B cell (primary cell): ENCODE measurements at regions not wholly inside any gene's neighbourhood (a gene's known extent, or its start where the extent isn't known, plus 50 kb on each side); places are given as distances from the start of the nearest gene placed in this dataset.

ENCODE experiments used
- ATAC-seq: fragments of 200-7000 bp; cut with Tn5 transposase; one replicate; pipeline ENCODE4 v1.10.0; 2021; ENCODE audit warnings: low read depth, mild to moderate bottlenecking, moderate number of reproducible peaks, moderate library complexity
- CTCF ChIA-PET: fragments of 350-600 bp; sonication (Branson Sonifier 250); formaldehyde crosslinking; loops from one replicate; lab custom pipeline; 2021; ENCODE audit warnings: antibody characterized with exemption, inconsistent platforms; lab: Charles Lee
- POLR2A ChIA-PET: fragments of 350-600 bp; sonication (Branson Sonifier 250); formaldehyde crosslinking; loops from one replicate; lab custom pipeline; 2021; ENCODE audit warnings: antibody characterized with exemption; lab: Charles Lee
- DNase-seq: peaks from one replicate; pipeline ENCODE4 v3.0.0; 2013
- H2AFZ ChIP-seq: 2 replicates; pipeline ENCODE4 v1.6.1; 2012; ENCODE audit warnings: mild to moderate bottlenecking, low read depth, low read length; ENCODE audit not compliant: insufficient read depth, poor library complexity, severe bottlenecking
- H3K27ac ChIP-seq, 2 donors: 1 replicate in 1 of 2; 2 replicates in 1 of 2; pipeline ENCODE4 v1.5.1; 2012 to 2013; ENCODE audit warnings: low read length in 2 of 2, mild to moderate bottlenecking in 2 of 2, moderate library complexity in 1 of 2
- H3K27me3 ChIP-seq, 4 experiments: fragments of 200-600 bp in 1 of 4; sonication (generic) in 1 of 4; replicated peaks in 1 of 4; 1 replicate in 2 of 4; 2 replicates in 2 of 4; pipeline versions ENCODE4 v1.6.1 to v1.7.0; 2013 to 2016; ENCODE audit warnings: low read length in 3 of 4, mild to moderate bottlenecking in 2 of 4, mixed read lengths in 1 of 4, moderate library complexity in 1 of 4; ENCODE audit not compliant: insufficient read depth in 4 of 4, control insufficient read depth in 3 of 4; ENCODE audit errors: control extremely low read depth in 1 of 4
- H3K36me3 ChIP-seq, 2 experiments: replicated peaks in 1 of 2; 1 replicate in 1 of 2; 2 replicates in 1 of 2; pipeline versions ENCODE4 v1.6.1 to v1.7.1; 2013; ENCODE audit warnings: low read length in 1 of 2; ENCODE audit not compliant: insufficient read depth in 2 of 2, control insufficient read depth in 1 of 2; ENCODE audit errors: control extremely low read depth in 1 of 2, extremely low read depth in 1 of 2
- H3K4me1 ChIP-seq, 2 donors: fragments of 200-600 bp in 1 of 2; sonication (generic) in 1 of 2; 1 replicate in 1 of 2; 2 replicates in 1 of 2; pipeline versions ENCODE4 v1.5.1 to v1.6.1; 2013 to 2017; ENCODE audit warnings: low read length in 2 of 2; ENCODE audit not compliant: control insufficient read depth in 2 of 2, insufficient read depth in 2 of 2
- H3K4me2 ChIP-seq: replicated peaks from 2 replicates; pipeline ENCODE3; 2012; ENCODE audit warnings: mild to moderate bottlenecking, low read depth, low read length; ENCODE audit not compliant: poor library complexity, severe bottlenecking
- H3K4me3 ChIP-seq, 5 experiments: fragments of 200-600 bp in 1 of 5; sonication (generic) in 1 of 5; 1 replicate in 3 of 5; 2 replicates in 2 of 5; pipeline versions ENCODE4 v1.5.1 to v1.7.0; 2011 to 2016; ENCODE audit warnings: low read length in 4 of 5, mild to moderate bottlenecking in 4 of 5, low read depth in 2 of 5, control low read depth in 1 of 5, moderate library complexity in 1 of 5; ENCODE audit not compliant: insufficient read depth in 1 of 5; ENCODE audit errors: control extremely low read depth in 1 of 5, extremely low read depth in 1 of 5
- H3K79me2 ChIP-seq: fragments of 200-600 bp; sonication (generic); one replicate; pipeline ENCODE4 v1.6.0; 2016; ENCODE audit warnings: low read length; ENCODE audit not compliant: control insufficient read depth, insufficient read depth
- H3K9ac ChIP-seq: fragments of 200-600 bp; sonication (generic); 2 replicates; pipeline ENCODE4 v1.6.1; 2017; ENCODE audit warnings: mild to moderate bottlenecking, low read length, moderate library complexity
- H3K9me3 ChIP-seq, 3 donors: one replicate each; pipeline versions ENCODE4 v1.6.1 to v1.7.1; 2013; ENCODE audit warnings: low read length in 2 of 3; ENCODE audit not compliant: control insufficient read depth in 2 of 3, insufficient read depth in 1 of 3; ENCODE audit errors: control extremely low read depth in 1 of 3
- H4K20me1 ChIP-seq: 2 replicates; pipeline ENCODE4 v1.6.0; 2012; ENCODE audit warnings: mild to moderate bottlenecking, low read length; ENCODE audit not compliant: insufficient read depth, control insufficient read depth, poor library complexity, severe bottlenecking
- H3K27ac Mint-ChIP-seq: one replicate; pipeline ENCODE4 v1.8.0; 2021; ENCODE audit warnings: mixed read lengths
- H3K27me3 Mint-ChIP-seq: one replicate; pipeline ENCODE4 v1.8.0; 2021; ENCODE audit warnings: mixed read lengths
- H3K4me1 Mint-ChIP-seq: one replicate; pipeline ENCODE4 v1.8.0; 2021; ENCODE audit warnings: mixed read lengths
- H3K4me3 Mint-ChIP-seq: one replicate; pipeline ENCODE4 v1.8.0; 2021; ENCODE audit warnings: mixed read lengths
- H3K9me3 Mint-ChIP-seq: one replicate; pipeline ENCODE4 v1.8.0; 2022; ENCODE audit warnings: mixed read lengths; ENCODE audit not compliant: insufficient read depth
- EZH2 ChIP-seq: IDR thresholded peaks from 2 replicates; pipeline ENCODE4 v1.6.1; 2012; ENCODE audit warnings: borderline replicate concordance, low read depth, mild to moderate bottlenecking, moderate library complexity, low read length; ENCODE audit not compliant: insufficient read depth, poor library complexity, severe bottlenecking
- WGBS: methylation state at CpG from one replicate; pipeline ENCODE4 v1.1.5; 2013; ENCODE audit warnings: missing lambda C conversion rate; ENCODE audit not compliant: insufficient coverage; 5-methylcytosine and 5-hydroxymethylcytosine counted together
- intact Hi-C: fragments of 100-400 bp; cut with micrococcal nuclease; formaldehyde crosslinking; loops from one replicate; pipeline ENCODE4 v1.10.0; 2022
- TF ChIP-seq, protein P1 (sequence below): fragments of 200-600 bp; IDR thresholded peaks from one replicate; pipeline ENCODE4 v1.8.0; 2022; ENCODE audit warnings: antibody characterized with exemption, mild to moderate bottlenecking

DNA sequence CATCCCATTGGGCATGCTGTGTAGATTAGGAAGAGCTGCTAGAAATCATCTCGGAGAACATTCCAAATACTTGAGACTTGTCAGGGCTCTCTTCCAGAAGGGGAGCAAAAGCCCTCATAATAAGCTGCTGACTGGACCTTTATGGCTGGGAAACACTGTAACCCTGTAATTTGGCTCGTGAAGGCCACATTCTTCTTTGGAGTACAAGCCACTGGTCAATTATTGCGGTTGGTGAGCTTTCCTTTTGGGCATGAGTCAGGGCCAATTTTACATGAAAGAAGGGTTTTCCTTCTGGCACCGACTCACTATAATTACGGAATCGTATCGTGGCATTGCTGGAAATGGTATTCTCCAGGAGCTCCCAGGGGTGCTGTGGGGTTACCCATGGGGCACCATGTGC is 434.5 kb upstream of the RGMA start:
- no peaks in the 10 kb centered on the region for H3K79me2 ChIP-seq
- Mint-ChIP-seq H3K4me1 (no peaks in the 10 kb centered on the region), H3K27ac (no peak overlapping the region), H3K9me3 (no peaks in the 10 kb centered on the region), H3K4me3 (no peak overlapping the region), H3K27me3 (no peaks in the 10 kb centered on the region)
- no peaks in the 10 kb centered on the region for H4K20me1 ChIP-seq
- no peaks in the 10 kb centered on the region for H3K4me1 ChIP-seq
- ChIA-PET POLR2A (no interaction called here), CTCF (no interaction called here)
- intact Hi-C loops = no loop called here
- H3K36me3 ChIP-seq = no peaks in the 10 kb centered on the region
- H3K4me2 ChIP-seq = no peak overlapping the region
- WGBS = 89% methylated on average over 7 of the region's 7 CpGs
- no peak overlapping the region for H3K4me3 ChIP-seq
- no peak overlapping the region for H3K9ac ChIP-seq
- ATAC-seq (no peak), DNase-seq (no peak)
- TF ChIP-seq, protein P1, sequence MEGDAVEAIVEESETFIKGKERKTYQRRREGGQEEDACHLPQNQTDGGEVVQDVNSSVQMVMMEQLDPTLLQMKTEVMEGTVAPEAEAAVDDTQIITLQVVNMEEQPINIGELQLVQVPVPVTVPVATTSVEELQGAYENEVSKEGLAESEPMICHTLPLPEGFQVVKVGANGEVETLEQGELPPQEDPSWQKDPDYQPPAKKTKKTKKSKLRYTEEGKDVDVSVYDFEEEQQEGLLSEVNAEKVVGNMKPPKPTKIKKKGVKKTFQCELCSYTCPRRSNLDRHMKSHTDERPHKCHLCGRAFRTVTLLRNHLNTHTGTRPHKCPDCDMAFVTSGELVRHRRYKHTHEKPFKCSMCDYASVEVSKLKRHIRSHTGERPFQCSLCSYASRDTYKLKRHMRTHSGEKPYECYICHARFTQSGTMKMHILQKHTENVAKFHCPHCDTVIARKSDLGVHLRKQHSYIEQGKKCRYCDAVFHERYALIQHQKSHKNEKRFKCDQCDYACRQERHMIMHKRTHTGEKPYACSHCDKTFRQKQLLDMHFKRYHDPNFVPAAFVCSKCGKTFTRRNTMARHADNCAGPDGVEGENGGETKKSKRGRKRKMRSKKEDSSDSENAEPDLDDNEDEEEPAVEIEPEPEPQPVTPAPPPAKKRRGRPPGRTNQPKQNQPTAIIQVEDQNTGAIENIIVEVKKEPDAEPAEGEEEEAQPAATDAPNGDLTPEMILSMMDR = no peak
- no peak for TF ChIP-seq EZH2
- no peak overlapping the region for H3K27ac ChIP-seq
- peaks cover 0 to 3% (median 0%) of the 10 kb centered on the region in 3 donors for H3K9me3 ChIP-seq
- no peaks in the 10 kb centered on the region for H3K27me3 ChIP-seq
- H2AFZ ChIP-seq = no peak overlapping the region

DNA sequence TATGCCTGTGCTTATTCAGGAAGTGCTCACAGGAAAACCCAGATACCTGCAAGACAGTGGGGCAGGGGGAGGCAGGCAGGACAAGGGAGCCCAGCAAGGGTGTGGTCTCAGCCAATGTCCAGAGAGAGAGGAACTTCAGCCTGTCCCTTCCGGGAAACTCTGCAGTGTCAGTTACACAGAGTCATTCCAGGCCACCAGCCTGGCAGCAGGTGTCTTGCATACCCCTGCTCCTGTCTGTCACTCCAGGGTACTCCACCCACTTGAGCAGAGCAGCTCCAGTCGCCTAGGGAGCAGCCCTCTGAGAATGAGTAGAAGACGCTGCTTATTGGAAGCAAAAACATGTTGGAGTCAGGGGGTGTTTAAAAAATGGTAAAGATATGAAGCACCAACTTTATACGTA is 431.2 kb upstream of the RGMA start:
- no peak for TF ChIP-seq EZH2
- TF ChIP-seq, protein P1 = no peak
- H3K9ac ChIP-seq = no peak overlapping the region
- no peaks in the 10 kb centered on the region for H3K79me2 ChIP-seq
- H3K4me3 Mint-ChIP-seq = no peak overlapping the region
- no peaks in the 10 kb centered on the region for H3K36me3 ChIP-seq
- no peaks in the 10 kb centered on the region for H3K4me1 ChIP-seq
- ChIA-PET CTCF (no interaction called here), POLR2A (no interaction called here)
- WGBS = 86% methylated on average over 1 of the region's 4 CpGs
- intact Hi-C loops = no loop called here
- no peak overlapping the region for H2AFZ ChIP-seq
- H3K27me3 ChIP-seq = no peaks in the 10 kb centered on the region
- H3K4me2 ChIP-seq = no peak overlapping the region
- no peaks in the 10 kb centered on the region for H3K9me3 Mint-ChIP-seq
- no peak overlapping the region for H3K4me3 ChIP-seq
- H3K27me3 Mint-ChIP-seq = peaks cover 4% of the 10 kb centered on the region
- DNase-seq (no peak), ATAC-seq (no peak)
- no peak overlapping the region for H3K27ac Mint-ChIP-seq
- peaks cover 0 to 3% (median 0%) of the 10 kb centered on the region in 3 donors for H3K9me3 ChIP-seq
- no peak overlapping the region for H3K27ac ChIP-seq
- no peaks in the 10 kb centered on the region for H4K20me1 ChIP-seq
- H3K4me1 Mint-ChIP-seq = no peaks in the 10 kb centered on the region
